HUES64 (cell line): ENCODE measurements at regions not wholly inside any gene's neighbourhood (a gene's known extent, or its start where the extent isn't known, plus 50 kb on each side); places are given as distances from the start of the nearest gene placed in this dataset.

Experiments
- H3K27ac ChIP-seq: 2 replicates; pipeline ENCODE4 v1.7.0; 2013; ENCODE audit warnings: low read depth, low read length, inconsistent platforms
- H3K27me3 ChIP-seq: 2 replicates; pipeline ENCODE4 v1.6.1; 2013; ENCODE audit warnings: mild to moderate bottlenecking, low read length; ENCODE audit not compliant: insufficient read depth
- H3K36me3 ChIP-seq: 2 replicates; pipeline ENCODE4 v1.6.1; 2013; ENCODE audit warnings: mild to moderate bottlenecking, low read length; ENCODE audit not compliant: insufficient read depth
- H3K4me1 ChIP-seq: 2 replicates; pipeline ENCODE4 v1.6.1; 2013; ENCODE audit warnings: mild to moderate bottlenecking, low read length, moderate library complexity; ENCODE audit not compliant: insufficient read depth
- H3K4me3 ChIP-seq: 2 replicates; pipeline ENCODE4 v1.5.1; 2013; ENCODE audit warnings: mild to moderate bottlenecking, low read length, moderate library complexity
- H3K9ac ChIP-seq: 2 replicates; pipeline ENCODE4 v1.6.1; 2013; ENCODE audit warnings: mild to moderate bottlenecking, low read depth, low read length
- H3K9me3 ChIP-seq: 2 replicates; pipeline ENCODE4 v1.6.1; 2013; ENCODE audit warnings: low read depth, low read length; ENCODE audit not compliant: insufficient read depth
- WGBS: fragments of 150-250, 120-280 bp; methylation state at CpG from one replicate; pipeline ENCODE4 v1.1.7; 2013; ENCODE audit warnings: missing lambda C conversion rate; 5-methylcytosine and 5-hydroxymethylcytosine counted together

- H3K4me3 ChIP-seq, result no peak overlapping the region
- WGBS, result 67% methylated on average over 7 of the region's 7 CpGs
- peaks cover 24% of the 10 kb centered on the region for H3K4me1 ChIP-seq
- H3K9me3 ChIP-seq, result no peaks in the 10 kb centered on the region
- no peaks in the 10 kb centered on the region for H3K36me3 ChIP-seq
- H3K27ac ChIP-seq, result peak overlapping the region; percentile 74
- peak overlapping the region; percentile 38; the same call in 1 of the 2 replicates for H3K9ac ChIP-seq
- H3K27me3 ChIP-seq, result no peaks in the 10 kb centered on the region
Observed at GRCh38 chr9:108272349-108272899, 583.4 kb downstream of the ACTL7B start.

- Histone ChIP-seq H3K9me3 (no peaks in the 10 kb centered on the region), H3K36me3 (no peaks in the 10 kb centered on the region), H3K4me3 (no peak overlapping the region), H3K4me1 (peaks cover 24% of the 10 kb centered on the region), H3K27ac (peak overlapping the region; percentile 74), H3K9ac (peak overlapping the region; percentile 38; the same call in 1 of the 2 replicates), H3K27me3 (no peaks in the 10 kb centered on the region)
- 17% methylated on average over 3 of the region's 5 CpGs for WGBS
Observed at GRCh38 chr9:108271646-108272348, 584.0 kb downstream of the ACTL7B start.

- no peaks in the 10 kb centered on the region for H3K36me3 ChIP-seq
- H3K27me3 ChIP-seq, result no peaks in the 10 kb centered on the region
- WGBS, result 69% methylated on average over 7 of the region's 7 CpGs
- peak overlapping the region; percentile 74; the same call in 1 of the 2 replicates for H3K27ac ChIP-seq
- H3K9ac ChIP-seq, result no peak overlapping the region
- H3K4me3 ChIP-seq, result no peak overlapping the region
- peaks cover 24% of the 10 kb centered on the region for H3K4me1 ChIP-seq
- no peaks in the 10 kb centered on the region for H3K9me3 ChIP-seq
Observed at GRCh38 chr9:108271236-108271635, 584.5 kb downstream of the ACTL7B start.

GRCh38 chr9:108270561-108270960 is 585.2 kb downstream of the ACTL7B start:
- no peak overlapping the region for H3K9ac ChIP-seq
- peaks cover 24% of the 10 kb centered on the region for H3K4me1 ChIP-seq
- H3K36me3 ChIP-seq, result no peaks in the 10 kb centered on the region
- no peak overlapping the region for H3K27ac ChIP-seq
- no peaks in the 10 kb centered on the region for H3K27me3 ChIP-seq
- H3K4me3 ChIP-seq, result no peak overlapping the region
- no peaks in the 10 kb centered on the region for H3K9me3 ChIP-seq
- 91% methylated on average over 3 of the region's 3 CpGs for WGBS

GRCh38 chr9:108270051-108270450 is 585.7 kb downstream of the ACTL7B start:
- Histone ChIP-seq H3K9me3 (no peaks in the 10 kb centered on the region), H3K27ac (no peak overlapping the region), H3K9ac (no peak overlapping the region), H3K4me1 (peaks cover 24% of the 10 kb centered on the region), H3K4me3 (no peak overlapping the region), H3K27me3 (no peaks in the 10 kb centered on the region), H3K36me3 (no peaks in the 10 kb centered on the region)
- 93% methylated on average over 1 of the region's 1 CpG for WGBS

- H3K9ac ChIP-seq, result no peak overlapping the region
- H3K4me1 ChIP-seq, result peaks cover 24% of the 10 kb centered on the region
- WGBS, result 94% methylated on average over 1 of the region's 1 CpG
- H3K4me3 ChIP-seq, result no peak overlapping the region
- H3K9me3 ChIP-seq, result no peaks in the 10 kb centered on the region
- H3K36me3 ChIP-seq, result no peaks in the 10 kb centered on the region
- H3K27ac ChIP-seq, result no peak overlapping the region
- no peaks in the 10 kb centered on the region for H3K27me3 ChIP-seq
Observed at GRCh38 chr9:108269371-108269770, 586.4 kb downstream of the ACTL7B start.

GRCh38 chr9:108265065-108265464 is 590.7 kb downstream of the ACTL7B start:
- no peaks in the 10 kb centered on the region for H3K27me3 ChIP-seq

GRCh38 chr9:108264093-108264492 is 591.7 kb downstream of the ACTL7B start:
- H3K4me3 ChIP-seq, result no peak overlapping the region
- 95% methylated on average over 4 of the region's 4 CpGs for whole genome bisulfite sequencing
- no peak overlapping the region for H3K9ac ChIP-seq
- H3K27me3 ChIP-seq, result no peaks in the 10 kb centered on the region
- H3K27ac ChIP-seq, result no peak overlapping the region
- no peaks in the 10 kb centered on the region for H3K4me1 ChIP-seq
- H3K9me3 ChIP-seq, result no peaks in the 10 kb centered on the region
- no peaks in the 10 kb centered on the region for H3K36me3 ChIP-seq

More at GRCh38 chr9:108265065-108265464, 590.7 kb downstream of the ACTL7B start:
- H3K36me3 ChIP-seq, result no peaks in the 10 kb centered on the region
- H3K9ac ChIP-seq, result no peak overlapping the region
- H3K4me3 ChIP-seq, result no peak overlapping the region
- WGBS, result 96% methylated on average over 1 of the region's 1 CpG
- no peaks in the 10 kb centered on the region for H3K9me3 ChIP-seq
- H3K27ac ChIP-seq, result no peak overlapping the region
- H3K4me1 ChIP-seq, result no peaks in the 10 kb centered on the region

- 100% methylated on average over 8 of the region's 9 CpGs for WGBS
Observed at GRCh38 chr9:108262836-108263235, 593.0 kb downstream of the ACTL7B start.

GRCh38 chr9:108259917-108260675 is 595.7 kb downstream of the ACTL7B start:
- H3K9me3 ChIP-seq, result no peaks in the 10 kb centered on the region
- no peak overlapping the region for H3K27ac ChIP-seq
- H3K4me3 ChIP-seq, result no peak overlapping the region
- H3K36me3 ChIP-seq, result no peaks in the 10 kb centered on the region
- WGBS, result 98% methylated on average over 4 of the region's 5 CpGs
- no peaks in the 10 kb centered on the region for H3K27me3 ChIP-seq
- H3K4me1 ChIP-seq, result no peaks in the 10 kb centered on the region
- no peak overlapping the region for H3K9ac ChIP-seq

More at GRCh38 chr9:108262836-108263235, 593.0 kb downstream of the ACTL7B start:
- Histone ChIP-seq H3K36me3 (no peaks in the 10 kb centered on the region), H3K27ac (no peak overlapping the region), H3K9me3 (no peaks in the 10 kb centered on the region), H3K27me3 (no peaks in the 10 kb centered on the region), H3K4me1 (no peaks in the 10 kb centered on the region), H3K4me3 (no peak overlapping the region), H3K9ac (no peak overlapping the region)

- H3K36me3 ChIP-seq, result no peaks in the 10 kb centered on the region
- H3K9ac ChIP-seq, result no peak overlapping the region
- no peaks in the 10 kb centered on the region for H3K27me3 ChIP-seq
- H3K4me3 ChIP-seq, result no peak overlapping the region
- 89% methylated on average over 1 of the region's 2 CpGs for WGBS
- no peaks in the 10 kb centered on the region for H3K4me1 ChIP-seq
- no peaks in the 10 kb centered on the region for H3K9me3 ChIP-seq
- H3K27ac ChIP-seq, result no peak overlapping the region
Observed at GRCh38 chr9:108258640-108259039, 597.1 kb downstream of the ACTL7B start.
